ENCODE measurements at regions not wholly inside any gene's neighbourhood (a gene's known extent, or its start where the extent isn't known, plus 50 kb on each side); places are given as distances from the start of the nearest gene placed in this dataset.
"Not testable (repeated sequence)": the region's sequence is repeated elsewhere in the genome, so short reads cannot be mapped to it uniquely, and the experiment has no call there.

- in situ Hi-C loops (cut with HindIII; ENCODE audit: low pct_ligation_motif_present, low sequenced_read_pairs) = no loop called here
- Histone ChIP-seq H3K4me3 (ENCODE audit: low read depth, low read length) (no peak overlapping the region), H3K27me3 (replicated peaks) (no peaks in the 10 kb centered on the region), H3K27ac (no peak overlapping the region), H3K36me3 (replicated peaks) (no peaks in the 10 kb centered on the region)
- TF ChIP-seq CTCF (IDR thresholded peaks at IDR 0.05; ENCODE audit: low read depth, low read length, missing control alignments) = no peak
- DNase-seq = no peak
Observed at GRCh38 chr5:17966640-17967402, 332.6 kb downstream of the TAF11L14 start.

- TF ChIP-seq CTCF (IDR thresholded peaks at IDR 0.05; ENCODE audit: low read depth, low read length, missing control alignments) = no peak
- Histone ChIP-seq H3K36me3 (replicated peaks) (no peaks in the 10 kb centered on the region), H3K27ac (no peak overlapping the region), H3K4me3 (ENCODE audit: low read depth, low read length) (no peak overlapping the region), H3K27me3 (replicated peaks) (no peaks in the 10 kb centered on the region)
- DNase-seq = no peak
- in situ Hi-C loops (cut with HindIII; ENCODE audit: low pct_ligation_motif_present, low sequenced_read_pairs) = no loop called here
Observed at GRCh38 chr5:17976404-17976803, 342.1 kb downstream of the TAF11L14 start.

GRCh38 chr5:17978954-17979353 lies 344.7 kb downstream of the TAF11L14 start:
- Histone ChIP-seq H3K27me3 (replicated peaks) (no peaks in the 10 kb centered on the region), H3K36me3 (replicated peaks) (no peaks in the 10 kb centered on the region), H3K27ac (no peak overlapping the region), H3K4me3 (ENCODE audit: low read depth, low read length) (no peak overlapping the region)
- no peak for TF ChIP-seq CTCF (IDR thresholded peaks at IDR 0.05; ENCODE audit: low read depth, low read length, missing control alignments)
- no peak for DNase-seq
- in situ Hi-C loops (cut with HindIII; ENCODE audit: low pct_ligation_motif_present, low sequenced_read_pairs) = no loop called here

- H3K4me3 ChIP-seq (ENCODE audit: low read depth, low read length); DNase-seq; H3K27me3 ChIP-seq (replicated peaks); H3K36me3 ChIP-seq (replicated peaks); in situ Hi-C loops (cut with HindIII; ENCODE audit: low pct_ligation_motif_present, low sequenced_read_pairs); H3K27ac ChIP-seq: not testable (repeated sequence)
Observed at GRCh38 chr5:17982626-17983025, 348.4 kb downstream of the TAF11L14 start.

GRCh38 chr5:17989036-17989435 lies 354.8 kb downstream of the TAF11L14 start:
- H3K4me3 ChIP-seq (ENCODE audit: low read depth, low read length) = no peak overlapping the region
- H3K36me3 ChIP-seq (replicated peaks) = no peaks in the 10 kb centered on the region
- no peak for TF ChIP-seq CTCF (IDR thresholded peaks at IDR 0.05; ENCODE audit: low read depth, low read length, missing control alignments)
- DNase-seq = no peak
- H3K27me3 ChIP-seq (replicated peaks) = no peaks in the 10 kb centered on the region
- in situ Hi-C loops (cut with HindIII; ENCODE audit: low pct_ligation_motif_present, low sequenced_read_pairs) = no loop called here
- no peak overlapping the region for H3K27ac ChIP-seq

GRCh38 chr5:17989567-17990563 lies 355.6 kb downstream of the TAF11L14 start:
- Histone ChIP-seq H3K27ac (no peak overlapping the region), H3K27me3 (replicated peaks) (no peaks in the 10 kb centered on the region), H3K4me3 (ENCODE audit: low read depth, low read length) (no peak overlapping the region), H3K36me3 (replicated peaks) (no peaks in the 10 kb centered on the region)
- in situ Hi-C loops (cut with HindIII; ENCODE audit: low pct_ligation_motif_present, low sequenced_read_pairs) = no loop called here
- no peak for DNase-seq
- no peak for TF ChIP-seq CTCF (IDR thresholded peaks at IDR 0.05; ENCODE audit: low read depth, low read length, missing control alignments)
